SK-N-SH treated with all-trans-retinoic acid at 6 μM for 48 hours (cell line): ENCODE measurements at regions not wholly inside any gene's neighbourhood (a gene's known extent, or its start where the extent isn't known, plus 50 kb on each side); places are given as distances from the start of the nearest gene placed in this dataset.

Experiments used
- ATAC-seq: fragments of 200-7000 bp; cut with Tn5 transposase; 3 replicates; pipeline ENCODE4 v1.9.1; 2020; ENCODE audit warnings: mild to moderate bottlenecking, moderate library complexity
- ARNTL ChIP-seq: fragments of 450-650 bp; formaldehyde crosslinking; IDR thresholded peaks from 2 replicates; pipeline ENCODE4 v1.5.0; 2020; ENCODE audit warnings: low read depth, mild to moderate bottlenecking, moderate library complexity, borderline replicate concordance
- BACH2 ChIP-seq: fragments of 250-450 bp; sonication (Bioruptor Pico); IDR thresholded peaks from 2 replicates; pipeline ENCODE4 v1.9.0; 2021; ENCODE audit warnings: mild to moderate bottlenecking, borderline replicate concordance
- CREB5 ChIP-seq: fragments of 250-450 bp; sonication (Bioruptor Pico); IDR thresholded peaks from 2 replicates; pipeline ENCODE4 v1.5.1; 2020; ENCODE audit warnings: low read depth, mild to moderate bottlenecking, moderate library complexity
- CSDC2 ChIP-seq: fragments of 250-450 bp; sonication (Bioruptor Pico); IDR thresholded peaks from 2 replicates; pipeline ENCODE4 v1.5.0; 2020; ENCODE audit warnings: mild to moderate bottlenecking, moderate library complexity
- CSRNP3 ChIP-seq: fragments of 250-450 bp; sonication (Bioruptor Pico); IDR thresholded peaks from 2 replicates; pipeline ENCODE4 v1.5.1; 2021; ENCODE audit warnings: mild to moderate bottlenecking, moderate library complexity
- ESRRG ChIP-seq: fragments of 250-450 bp; sonication (Bioruptor Pico); IDR thresholded peaks from 2 replicates; pipeline ENCODE4 v1.6.1; 2021; ENCODE audit warnings: mild to moderate bottlenecking
- GLIS3 ChIP-seq: fragments of 250-450 bp; sonication (Bioruptor Pico); IDR thresholded peaks from 2 replicates; pipeline ENCODE4 v1.5.0; 2020; ENCODE audit warnings: mild to moderate bottlenecking, moderate library complexity
- ISL1 ChIP-seq: fragments of 250-450 bp; sonication (Bioruptor Pico); IDR thresholded peaks from 2 replicates; pipeline ENCODE4 v2.1.2; 2022; ENCODE audit warnings: mild to moderate bottlenecking, moderate library complexity
- OSR1 ChIP-seq: fragments of 250-450 bp; sonication (Bioruptor Pico); IDR thresholded peaks from 2 replicates; pipeline ENCODE4 v1.8.0; 2022; ENCODE audit warnings: moderate library complexity, mild to moderate bottlenecking, inconsistent platforms
- PATZ1 ChIP-seq: fragments of 250-450 bp; sonication (Bioruptor Pico); IDR thresholded peaks from 2 replicates; pipeline ENCODE4 v1.8.0; 2020; ENCODE audit warnings: mild to moderate bottlenecking, moderate library complexity, borderline replicate concordance
- POU6F1 ChIP-seq: fragments of 250-450 bp; sonication (Bioruptor Pico); IDR thresholded peaks from 2 replicates; pipeline ENCODE4 v1.8.0; 2021; ENCODE audit warnings: low read depth, mild to moderate bottlenecking, moderate library complexity, borderline replicate concordance
- PPARA ChIP-seq: fragments of 250-450 bp; sonication (Bioruptor Pico); IDR thresholded peaks from 2 replicates; pipeline ENCODE4 v1.5.0; 2020; ENCODE audit warnings: mild to moderate bottlenecking, borderline replicate concordance
- RARB ChIP-seq: fragments of 250-450 bp; sonication (Bioruptor Pico); IDR thresholded peaks from 2 replicates; pipeline ENCODE4 v1.8.0; 2021; ENCODE audit warnings: mild to moderate bottlenecking, moderate library complexity
- SNAI2 ChIP-seq: fragments of 250-450 bp; sonication (Bioruptor Pico); IDR thresholded peaks from 2 replicates; pipeline ENCODE4 v1.5.0; 2020; ENCODE audit warnings: mild to moderate bottlenecking, moderate library complexity
- TCF4 ChIP-seq: fragments of 250-450 bp; sonication (Bioruptor Pico); IDR thresholded peaks from 2 replicates; pipeline ENCODE4 v1.8.0; 2021; ENCODE audit warnings: mild to moderate bottlenecking, moderate library complexity, borderline replicate concordance
- TOX ChIP-seq: fragments of 250-450 bp; sonication (Bioruptor Pico); IDR thresholded peaks from 2 replicates; pipeline ENCODE4 v1.8.0; 2021; ENCODE audit warnings: mild to moderate bottlenecking, moderate library complexity, borderline replicate concordance
- TSHZ2 ChIP-seq: fragments of 250-450 bp; sonication (Bioruptor Pico); IDR thresholded peaks from 2 replicates; pipeline ENCODE4 v1.5.0; 2020; ENCODE audit warnings: mild to moderate bottlenecking, moderate library complexity
- ZFP3 ChIP-seq: fragments of 250-450 bp; sonication (Bioruptor Pico); IDR thresholded peaks from 2 replicates; pipeline ENCODE4 v1.5.0; 2020; ENCODE audit warnings: mild to moderate bottlenecking, moderate library complexity
- ZFP30 ChIP-seq: fragments of 450-650 bp; formaldehyde crosslinking; IDR thresholded peaks from 2 replicates; pipeline ENCODE4 v1.5.0; 2022; ENCODE audit warnings: mild to moderate bottlenecking, moderate library complexity
- ZNF565 ChIP-seq: fragments of 450-650 bp; formaldehyde crosslinking; conservative IDR thresholded peaks from 2 replicates; pipeline ENCODE4 v1.5.0; 2020; ENCODE audit warnings: low read depth, mild to moderate bottlenecking, moderate library complexity
- ZNF8 ChIP-seq: fragments of 450-650 bp; formaldehyde crosslinking; IDR thresholded peaks from 2 replicates; pipeline ENCODE4 v1.5.0; 2020; ENCODE audit warnings: mild to moderate bottlenecking, moderate library complexity

GRCh38 chr10:24035761-24036160 is 173.2 kb upstream of the KIAA1217 start:
- TF ChIP-seq CREB5 (no peak), CSDC2 (CRISPR knock-in tag) (no peak), ISL1 (CRISPR knock-in tag) (no peak), ESRRG (CRISPR knock-in tag) (no peak), ZNF565 (CRISPR knock-in tag) (no peak), ZFP3 (CRISPR knock-in tag) (no peak)
- no peak for ATAC-seq

- ATAC-seq = no peak
- TF ChIP-seq RARB (CRISPR knock-in tag) (no peak), PATZ1 (no peak), CSDC2 (CRISPR knock-in tag) (no peak), ISL1 (CRISPR knock-in tag) (no peak), ZNF8 (CRISPR knock-in tag) (no peak), ARNTL (CRISPR knock-in tag) (no peak), CSRNP3 (CRISPR knock-in tag) (no peak), POU6F1 (CRISPR knock-in tag) (no peak), GLIS3 (CRISPR knock-in tag) (no peak), TCF4 (CRISPR knock-in tag) (no peak), PPARA (CRISPR knock-in tag) (no peak), OSR1 (no peak), ESRRG (CRISPR knock-in tag) (no peak)
These were observed 169.6 kb upstream of the KIAA1217 start for GRCh38 chr10:24039315-24039714.

GRCh38 chr10:24039897-24040296 is 169.0 kb upstream of the KIAA1217 start:
- TF ChIP-seq ISL1 (CRISPR knock-in tag) (no peak), TSHZ2 (CRISPR knock-in tag) (no peak), GLIS3 (CRISPR knock-in tag) (no peak), PPARA (CRISPR knock-in tag) (no peak), RARB (CRISPR knock-in tag) (no peak), PATZ1 (no peak), CSRNP3 (CRISPR knock-in tag) (no peak), TOX (CRISPR knock-in tag) (no peak), OSR1 (no peak), SNAI2 (CRISPR knock-in tag) (no peak), ESRRG (CRISPR knock-in tag) (no peak), POU6F1 (CRISPR knock-in tag) (no peak), ZNF8 (CRISPR knock-in tag) (no peak), ZNF565 (CRISPR knock-in tag) (no peak), BACH2 (CRISPR knock-in tag) (no peak), CSDC2 (CRISPR knock-in tag) (no peak), ZFP3 (CRISPR knock-in tag) (no peak), ZFP30 (no peak), ARNTL (CRISPR knock-in tag) (no peak)
- TF ChIP-seq, all 23 proteins: peak for 0
- no peak for ATAC-seq
